ENCODE measurements at regions not wholly inside any gene's neighbourhood (a gene's known extent, or its start where the extent isn't known, plus 50 kb on each side); places are given as distances from the start of the nearest gene placed in this dataset.
A peak's percentile ranks its signal among the peaks of the same experiment; 100 is the strongest.

GRCh38 chr4:115310641-115311040 lies 197.2 kb upstream of the NDST4 start:
- H3K4me3 ChIP-seq (ENCODE audit: low read depth, low read length): no peak overlapping the region
- in situ Hi-C loops (cut with HindIII; ENCODE audit: low sequenced_read_pairs): no loop called here
- TF ChIP-seq CTCF (IDR thresholded peaks at IDR 0.05; ENCODE audit: low read depth, low read length, missing control alignments): no peak
- DNase-seq (ENCODE audit: low read depth): no peak

- TF ChIP-seq CTCF (IDR thresholded peaks at IDR 0.05; ENCODE audit: low read depth, low read length, missing control alignments): no peak
Measured at GRCh38 chr4:115294717-115295116, 181.3 kb upstream of the NDST4 start.

GRCh38 chr4:115293093-115293462 lies 179.7 kb upstream of the NDST4 start:
- DNase-seq (ENCODE audit: low read depth): no peak
- no peak overlapping the region for H3K4me3 ChIP-seq (ENCODE audit: low read depth, low read length)
- no peak for TF ChIP-seq CTCF (IDR thresholded peaks at IDR 0.05; ENCODE audit: low read depth, low read length, missing control alignments)
- in situ Hi-C loops (cut with HindIII; ENCODE audit: low sequenced_read_pairs): no loop called here

More at GRCh38 chr4:115294717-115295116, 181.3 kb upstream of the NDST4 start:
- in situ Hi-C loops (cut with HindIII; ENCODE audit: low sequenced_read_pairs): no loop called here
- no peak for DNase-seq (ENCODE audit: low read depth)
- H3K4me3 ChIP-seq (ENCODE audit: low read depth, low read length): no peak overlapping the region

GRCh38 chr4:115292320-115293092 lies 179.1 kb upstream of the NDST4 start:
- DNase-seq (ENCODE audit: low read depth): peak; percentile 6
- in situ Hi-C loops (cut with HindIII; ENCODE audit: low sequenced_read_pairs): no loop called here
- H3K4me3 ChIP-seq (ENCODE audit: low read depth, low read length): no peak overlapping the region
- no peak for TF ChIP-seq CTCF (IDR thresholded peaks at IDR 0.05; ENCODE audit: low read depth, low read length, missing control alignments)

- no peak overlapping the region for H3K4me3 ChIP-seq (ENCODE audit: low read depth, low read length)
- TF ChIP-seq CTCF (IDR thresholded peaks at IDR 0.05; ENCODE audit: low read depth, low read length, missing control alignments): no peak
- in situ Hi-C loops (cut with HindIII; ENCODE audit: low sequenced_read_pairs): no loop called here
- DNase-seq (ENCODE audit: low read depth): no peak
Measured at GRCh38 chr4:115287426-115287825, 174.0 kb upstream of the NDST4 start.

- TF ChIP-seq CTCF (IDR thresholded peaks at IDR 0.05; ENCODE audit: low read depth, low read length, missing control alignments): no peak
- no peak overlapping the region for H3K4me3 ChIP-seq (ENCODE audit: low read depth, low read length)
- DNase-seq (ENCODE audit: low read depth): no peak
- in situ Hi-C loops (cut with HindIII; ENCODE audit: low sequenced_read_pairs): no loop called here
Measured at GRCh38 chr4:115279330-115279729, 165.9 kb upstream of the NDST4 start.
